Epidermal melanocyte (primary cell): ENCODE measurements at regions not wholly inside any gene's neighbourhood (a gene's known extent, or its start where the extent isn't known, plus 50 kb on each side); places are given as distances from the start of the nearest gene placed in this dataset.
"Not testable (repeated sequence)": the region's sequence is repeated elsewhere in the genome, so short reads cannot be mapped to it uniquely, and the experiment has no call there.

Experiments used
- DNase-seq: peaks from one replicate; pipeline ENCODE4 v3.0.0; 2011; ENCODE audit warnings: low spot score; ENCODE audit not compliant: insufficient read length

DNA sequence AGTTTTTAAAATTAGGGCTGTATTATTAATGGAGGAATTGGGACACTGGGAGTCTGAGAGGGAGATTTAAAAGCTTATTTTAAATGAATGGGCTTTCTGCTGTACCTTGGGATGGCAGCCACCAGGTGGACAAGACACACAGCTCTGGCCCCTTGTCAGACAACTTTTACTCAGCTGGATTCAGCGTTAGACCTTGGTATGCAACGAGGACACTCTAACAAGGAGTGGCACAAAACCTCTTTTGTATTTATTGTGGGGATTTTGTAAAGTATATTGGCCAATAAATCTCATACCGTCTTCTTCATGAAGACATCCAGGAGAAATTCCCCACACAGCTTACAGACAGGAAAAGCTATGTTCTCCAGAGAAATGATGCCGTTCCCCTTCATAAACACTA, 105.7 kb downstream of the LCA5 start:
- no peak for DNase-seq

DNA sequence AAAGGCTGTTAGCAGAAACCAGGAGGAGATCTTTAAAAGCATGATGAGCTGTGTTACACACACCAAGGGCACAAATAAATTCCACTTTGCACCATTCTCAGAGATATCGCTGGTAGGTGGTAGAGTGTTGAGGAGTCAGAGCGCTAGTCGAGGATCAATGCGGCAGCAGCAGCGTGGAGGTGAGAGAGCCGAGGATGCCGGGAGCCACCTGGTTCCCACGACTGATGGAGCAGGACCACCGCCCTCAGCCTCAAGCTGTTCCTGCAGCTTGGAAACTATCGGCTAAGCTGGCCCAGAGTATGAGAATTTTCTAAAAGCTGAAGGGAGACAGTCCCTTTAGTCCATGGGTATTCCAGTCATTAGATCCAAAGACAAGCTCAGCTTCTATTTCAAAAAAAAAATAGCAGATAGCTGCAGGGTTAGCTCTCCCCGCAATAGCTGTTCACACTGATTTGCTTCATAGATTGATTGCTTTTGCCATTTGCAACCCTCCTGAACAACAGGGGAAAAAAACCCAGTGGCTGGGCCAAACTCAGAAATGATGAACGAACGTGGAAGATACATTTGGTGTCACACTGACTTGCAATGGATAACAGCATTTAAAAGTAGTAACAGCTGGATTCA, 106.2 kb downstream of the LCA5 start:
- no peak for DNase-seq

DNA sequence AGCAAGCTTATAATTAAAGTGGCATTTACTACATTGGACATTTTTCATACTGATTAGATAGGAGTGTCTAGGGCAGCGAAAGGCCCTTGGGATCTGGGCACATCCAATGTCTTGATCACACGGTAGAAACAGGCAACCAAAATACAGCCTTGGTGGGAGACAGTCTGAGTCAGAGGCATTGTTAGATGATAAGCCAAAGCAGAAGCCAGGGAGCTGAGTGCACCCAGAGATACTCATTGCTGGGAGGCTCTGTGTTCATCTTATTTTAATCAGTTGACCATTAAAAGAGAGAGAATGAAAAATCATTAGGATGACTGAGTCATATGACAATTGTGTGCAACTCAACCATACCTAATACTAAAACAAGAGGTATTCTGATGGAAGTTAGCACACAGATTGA, 109.5 kb downstream of the LCA5 start:
- DNase-seq = no peak

DNA sequence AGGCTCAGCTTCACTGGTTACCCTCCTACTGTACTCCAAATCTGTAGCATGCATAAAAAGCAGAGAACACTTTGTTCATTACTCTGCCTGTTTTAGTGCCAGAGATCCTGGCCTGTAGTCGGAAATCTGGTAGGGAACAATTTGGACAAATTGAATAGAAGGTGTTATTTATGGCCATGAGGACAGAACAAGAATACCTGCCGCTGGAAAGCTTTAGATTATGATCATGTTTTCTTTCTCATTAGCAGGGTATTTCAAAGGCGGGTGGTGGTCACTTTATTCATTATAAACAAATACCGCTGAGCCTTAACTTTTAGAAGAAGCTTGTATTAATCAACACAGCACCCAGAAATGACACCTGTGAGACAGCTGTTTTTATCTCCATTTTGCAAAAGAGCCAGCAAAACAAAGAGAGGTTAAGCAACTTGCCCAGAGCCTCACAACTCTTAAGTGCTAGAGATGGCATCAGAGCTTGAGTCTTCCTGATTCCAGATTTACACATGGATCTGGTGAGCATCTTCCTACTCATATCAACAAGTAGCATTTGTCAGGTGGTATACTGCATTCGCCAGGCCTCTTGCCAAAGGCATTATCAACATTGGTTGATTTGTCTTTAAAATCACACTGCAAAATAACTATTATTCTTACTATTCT, 110.5 kb downstream of the LCA5 start:
- DNase-seq = no peak

DNA sequence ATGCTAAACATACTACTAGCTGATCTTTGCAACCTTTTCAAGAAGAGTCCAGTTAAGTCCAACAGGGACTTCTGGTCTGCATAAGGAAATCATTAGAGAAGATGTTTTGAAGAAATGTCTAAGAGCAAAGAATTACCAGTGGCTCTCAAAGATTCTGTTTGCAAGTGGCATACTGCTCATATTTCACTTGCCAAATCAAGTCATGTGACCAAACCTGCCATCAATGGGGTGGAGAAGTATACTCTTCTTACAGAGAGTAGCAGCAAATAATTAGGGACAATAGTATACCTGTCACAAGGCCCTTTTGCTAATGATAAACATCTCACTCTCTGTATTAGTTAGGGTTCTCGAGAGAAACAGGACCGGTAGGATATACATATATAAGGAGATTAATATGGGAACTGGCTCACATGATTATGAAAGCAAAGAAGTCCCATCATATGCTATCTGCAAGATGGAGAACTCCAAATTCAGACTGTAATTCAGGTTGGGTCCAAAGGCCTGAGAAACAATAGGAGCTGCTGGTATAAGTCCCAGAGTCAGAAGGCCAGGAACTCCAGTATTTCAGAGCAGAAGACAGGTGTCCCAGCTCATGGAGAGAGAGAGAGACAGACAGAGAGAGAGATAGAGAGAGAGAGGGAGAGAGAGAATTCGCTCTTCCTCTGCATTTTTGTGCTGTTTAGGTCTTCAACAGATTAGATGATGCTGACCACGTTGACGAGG, 111.5 kb downstream of the LCA5 start:
- DNase-seq = no peak

DNA sequence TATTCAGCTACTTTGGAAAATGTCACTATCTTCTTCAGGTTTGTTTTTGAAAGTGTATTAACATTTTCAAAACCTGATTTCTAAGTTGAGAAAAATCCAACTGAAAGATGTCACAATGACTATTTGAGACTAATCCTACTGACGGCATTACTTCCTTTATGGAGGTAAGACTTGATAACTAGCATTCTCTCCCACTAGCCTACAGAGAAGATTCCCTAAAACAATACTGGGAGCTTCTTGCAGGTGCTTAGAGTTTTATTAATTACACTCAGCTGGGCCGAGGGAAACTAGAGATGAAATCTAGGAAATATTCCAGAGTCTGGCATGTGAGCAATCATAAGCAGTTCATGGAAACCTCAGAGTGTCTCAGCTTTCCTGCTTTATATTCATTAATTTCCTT, 114.0 kb downstream of the LCA5 start:
- DNase-seq = no peak

DNA sequence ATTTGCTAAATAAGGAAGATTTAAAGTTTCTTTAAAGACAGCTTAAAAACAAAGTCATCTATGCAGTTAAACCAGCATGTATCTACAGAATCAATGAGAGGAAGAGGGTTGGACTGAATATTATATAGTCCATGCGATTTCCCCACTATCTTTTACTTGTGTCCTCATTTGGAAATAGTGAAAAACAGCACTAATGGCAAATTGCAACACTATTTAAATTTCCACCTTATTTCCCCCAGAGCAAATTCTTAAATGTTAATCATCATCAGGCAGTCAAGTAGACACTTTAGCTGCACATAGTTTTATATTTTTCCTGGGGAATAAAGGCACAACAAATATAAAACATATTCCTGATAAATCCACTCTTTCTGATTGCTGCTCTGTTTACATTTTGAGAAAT, 114.6 kb downstream of the LCA5 start:
- no peak for DNase-seq

DNA sequence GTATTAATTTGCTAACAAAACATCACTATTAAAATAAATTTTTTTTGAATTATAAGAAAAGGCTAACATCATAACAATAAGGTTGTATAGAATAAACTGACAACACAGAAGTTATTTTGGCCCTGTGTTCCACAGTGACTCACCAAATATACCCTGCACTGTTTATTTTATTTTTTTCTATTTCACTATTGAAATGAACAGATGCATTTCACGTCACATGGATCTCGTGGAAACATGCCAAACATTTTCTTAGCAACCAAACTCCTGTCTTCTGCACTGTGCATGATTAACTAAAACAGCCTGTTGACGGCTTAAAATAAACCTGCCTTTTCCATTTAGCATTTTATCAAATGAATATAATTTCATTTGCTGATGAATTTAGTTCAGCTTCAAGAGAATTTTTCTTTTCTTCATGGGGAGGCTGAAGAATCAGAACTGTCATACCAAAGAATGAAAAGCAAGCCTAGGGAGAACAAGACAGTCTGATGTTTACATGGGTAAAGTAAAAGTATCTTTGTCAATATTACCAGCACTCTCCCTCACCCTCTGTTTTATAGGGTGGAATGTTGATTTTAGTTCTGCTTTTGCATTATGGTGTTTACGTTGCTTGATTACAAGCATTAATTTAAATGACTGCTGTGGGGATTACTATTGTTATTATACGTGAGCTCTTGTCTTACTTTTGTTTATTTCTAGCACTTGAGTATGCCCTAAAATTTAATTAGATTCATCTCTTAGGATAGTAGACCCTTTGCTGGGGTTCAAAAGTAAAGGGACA, 115.3 kb downstream of the LCA5 start:
- DNase-seq = peak; percentile 41

DNA sequence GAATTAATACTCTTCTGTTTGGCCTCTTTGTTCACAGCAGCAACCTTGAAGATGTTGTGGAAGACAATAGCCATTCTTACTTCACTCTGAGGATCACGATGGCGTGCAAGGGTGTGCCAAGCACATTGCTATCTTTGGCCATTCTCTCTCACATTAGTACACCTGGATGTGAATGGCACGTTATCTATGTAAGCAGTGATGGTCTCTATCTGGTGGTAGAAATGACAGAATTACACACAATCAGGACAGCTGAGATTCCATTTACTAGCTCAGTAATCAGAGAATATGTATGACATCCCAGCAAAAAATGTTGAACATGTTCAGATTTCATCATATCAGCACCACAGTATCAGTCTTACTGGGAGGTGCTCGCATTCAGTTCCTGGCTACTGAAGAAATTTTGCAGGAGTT, 116.2 kb downstream of the LCA5 start:
- DNase-seq = no peak

DNA sequence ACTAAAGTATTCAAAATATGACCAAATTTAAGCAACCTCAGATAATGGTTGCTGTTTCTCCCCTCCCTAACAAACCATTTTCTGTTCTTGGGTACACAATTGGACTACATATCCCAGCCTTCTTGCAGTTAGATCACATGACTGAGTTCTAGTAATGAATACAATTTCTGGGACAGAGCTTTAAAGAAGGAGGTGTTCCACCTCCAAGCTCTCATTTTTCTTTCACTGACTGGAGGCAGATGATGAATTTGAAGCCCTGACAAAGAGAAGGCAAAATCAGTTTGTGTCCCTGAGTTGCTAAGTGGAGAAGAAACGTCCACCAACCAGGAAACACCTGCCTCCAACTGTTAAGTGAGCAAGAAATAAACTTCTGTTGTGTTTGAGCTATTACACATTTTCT, 117.2 kb downstream of the LCA5 start:
- DNase-seq = no peak

DNA sequence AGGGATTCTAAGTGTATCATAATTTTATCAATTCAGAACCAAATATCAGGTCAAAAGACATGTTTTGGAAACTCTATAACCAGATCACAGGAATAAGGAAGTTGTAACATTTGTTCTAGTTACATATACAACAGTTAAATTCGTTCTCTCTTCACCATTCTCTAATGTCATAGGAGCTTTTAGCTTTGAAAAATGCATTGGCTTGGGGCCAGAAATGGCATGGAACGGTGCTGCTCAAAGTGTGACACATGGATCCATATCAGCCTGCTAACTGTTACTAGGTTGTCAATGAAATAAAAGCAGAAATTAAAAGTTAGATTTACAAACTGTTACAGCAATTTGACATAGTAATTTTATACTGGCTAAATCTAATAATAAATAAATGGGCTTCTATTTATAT, 120.3 kb downstream of the LCA5 start:
- DNase-seq = no peak

DNA sequence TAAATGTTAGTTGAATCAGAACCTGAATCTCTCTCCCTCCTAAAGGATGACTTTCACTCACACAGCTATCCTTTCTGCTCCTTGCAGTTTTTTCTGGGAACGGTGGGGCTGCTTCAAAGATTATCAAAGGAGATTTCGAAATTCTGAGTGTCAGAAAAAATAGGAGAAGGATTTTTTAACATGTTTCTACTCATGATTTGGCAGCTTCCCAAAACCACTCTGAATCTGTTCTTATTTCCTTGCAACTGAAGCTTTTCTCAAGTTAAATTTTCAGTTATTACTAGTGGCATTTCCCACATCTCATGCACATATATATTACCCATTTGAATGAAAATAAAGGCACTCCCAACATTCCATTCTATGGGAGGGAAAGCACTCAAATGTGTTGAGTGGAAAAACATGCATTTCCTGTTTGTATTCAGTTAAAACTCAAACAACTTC, 123.6 kb downstream of the LCA5 start:
- DNase-seq = no peak

DNA sequence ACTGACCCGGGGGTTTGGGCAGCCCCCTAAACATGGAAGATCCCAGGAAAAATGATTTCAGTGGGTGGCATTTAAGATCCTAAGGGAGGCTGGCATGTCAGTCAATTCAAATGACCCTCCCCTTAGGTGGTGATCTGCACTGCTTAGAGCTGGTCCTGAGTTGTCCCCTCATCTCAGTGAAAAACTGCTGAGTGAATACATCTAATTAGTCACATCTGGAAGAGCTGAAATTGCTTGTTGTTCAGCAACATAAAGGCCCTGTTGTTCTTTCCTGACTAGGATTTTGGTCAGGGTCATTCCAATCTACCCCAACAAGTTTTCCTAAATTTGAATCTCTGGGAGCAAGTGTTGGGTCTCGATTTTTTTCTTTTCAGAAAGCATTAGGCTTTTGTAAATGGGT, 126.4 kb downstream of the LCA5 start:
- no peak for DNase-seq

DNA sequence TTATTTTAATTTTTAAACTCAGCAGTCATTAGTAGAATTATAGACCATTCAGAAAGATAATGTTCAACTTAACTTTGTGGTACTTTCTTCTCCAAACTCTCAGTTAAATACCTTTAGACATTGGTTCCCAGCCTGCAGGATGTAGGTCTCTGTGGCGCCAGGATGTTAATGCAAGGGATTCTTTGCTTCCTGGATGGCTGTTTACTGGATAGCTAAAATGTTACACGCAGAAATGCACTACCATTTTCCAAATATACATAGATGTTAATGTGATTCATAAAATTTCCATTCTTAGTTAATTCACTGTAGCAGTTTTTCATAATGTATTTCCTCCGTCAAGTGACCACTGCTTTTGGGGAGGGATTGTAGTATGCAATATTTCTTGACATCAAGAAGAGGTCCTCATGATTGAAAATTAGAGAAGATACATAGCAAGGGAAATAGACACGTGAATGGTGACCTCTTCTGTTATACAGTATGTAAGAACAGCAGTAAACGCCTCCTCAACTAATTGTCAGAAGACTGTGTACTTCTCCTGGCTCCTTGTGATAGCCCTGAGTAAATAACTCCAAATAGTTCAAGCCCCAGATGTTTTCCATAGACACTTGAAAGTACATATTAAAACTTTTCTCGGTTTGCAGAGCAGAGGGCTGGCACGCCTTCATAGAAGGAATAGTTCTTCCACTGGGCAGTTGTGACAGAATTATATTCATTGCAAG, 128.8 kb downstream of the LCA5 start:
- DNase-seq = no peak

DNA sequence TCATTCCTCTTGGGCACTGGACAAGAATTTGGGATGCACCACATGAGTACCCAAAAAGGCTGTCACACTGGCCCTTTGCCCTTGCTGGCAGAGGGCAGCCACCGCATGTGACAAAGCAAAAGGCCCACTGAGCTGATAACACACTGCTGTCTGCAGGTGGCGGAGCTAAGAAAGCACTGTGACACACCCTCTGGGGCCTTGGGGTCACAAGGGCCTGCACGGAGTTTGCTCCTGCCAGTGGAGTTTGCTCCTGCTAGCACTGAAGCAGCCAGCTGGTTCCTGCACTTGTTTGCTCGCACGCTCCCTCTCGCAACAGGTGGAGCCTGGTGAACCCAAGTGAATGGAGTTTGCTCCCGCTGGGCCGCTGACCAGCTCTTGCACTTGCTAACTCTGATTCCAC, 132.6 kb downstream of the LCA5 start:
- no peak for DNase-seq

DNA sequence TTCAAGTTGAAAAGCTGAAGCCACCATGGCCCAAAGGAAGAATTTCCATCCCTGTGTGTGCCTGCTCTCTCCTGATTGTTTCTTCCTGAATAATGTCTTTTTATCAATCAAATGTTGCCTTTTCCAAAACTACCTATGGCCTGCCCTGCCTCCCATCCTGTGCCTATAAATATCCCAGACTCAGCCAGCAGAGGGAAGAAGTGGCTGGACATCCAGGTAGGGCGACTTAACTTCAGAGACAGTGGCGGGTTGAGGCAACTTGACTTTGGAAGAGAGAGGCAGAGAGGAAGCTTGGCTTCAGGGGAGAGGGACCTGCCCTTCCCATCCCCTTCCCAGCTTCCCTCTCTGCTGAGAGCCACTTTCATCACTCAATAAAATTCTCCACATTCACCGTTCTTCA, 133.0 kb downstream of the LCA5 start:
- no peak for DNase-seq

DNA sequence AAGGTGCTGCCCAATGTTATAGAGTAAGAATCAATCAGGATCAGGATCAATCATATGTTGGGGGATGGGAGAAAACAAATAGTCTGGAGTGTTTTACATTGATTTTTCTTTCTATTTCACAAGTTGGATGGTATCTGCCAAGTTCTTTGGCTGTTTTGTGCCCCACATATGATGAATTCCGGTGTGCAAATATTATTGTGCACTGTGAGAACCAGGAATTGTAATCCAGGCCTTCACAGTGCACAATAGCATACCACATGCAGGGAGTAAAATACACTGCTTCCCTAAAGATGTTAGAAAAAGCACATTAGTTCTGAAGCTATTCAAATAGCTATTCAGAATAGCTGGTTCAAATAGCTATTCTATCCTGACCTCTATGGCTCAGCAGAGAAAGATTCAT, 133.7 kb downstream of the LCA5 start:
- DNase-seq = no peak

DNA sequence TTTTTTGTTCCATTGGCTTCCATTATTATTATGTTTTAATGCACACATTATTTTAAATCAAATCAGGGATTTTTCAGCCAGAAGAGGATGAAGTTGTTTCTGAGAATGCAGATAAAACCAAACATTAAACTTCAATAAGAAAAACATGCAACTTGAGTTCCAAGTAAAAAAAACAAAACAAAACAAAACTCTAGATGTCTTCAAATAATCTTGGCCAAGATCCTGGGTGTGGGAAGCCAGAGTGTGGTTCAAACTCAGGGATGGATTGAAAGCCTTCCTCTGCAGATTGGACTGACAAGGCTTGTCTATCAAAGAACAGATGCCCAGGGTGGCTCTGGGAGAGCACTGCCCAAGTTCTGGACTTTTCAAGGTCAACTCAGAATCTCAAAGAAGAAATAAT, 134.1 kb downstream of the LCA5 start:
- no peak for DNase-seq

DNA sequence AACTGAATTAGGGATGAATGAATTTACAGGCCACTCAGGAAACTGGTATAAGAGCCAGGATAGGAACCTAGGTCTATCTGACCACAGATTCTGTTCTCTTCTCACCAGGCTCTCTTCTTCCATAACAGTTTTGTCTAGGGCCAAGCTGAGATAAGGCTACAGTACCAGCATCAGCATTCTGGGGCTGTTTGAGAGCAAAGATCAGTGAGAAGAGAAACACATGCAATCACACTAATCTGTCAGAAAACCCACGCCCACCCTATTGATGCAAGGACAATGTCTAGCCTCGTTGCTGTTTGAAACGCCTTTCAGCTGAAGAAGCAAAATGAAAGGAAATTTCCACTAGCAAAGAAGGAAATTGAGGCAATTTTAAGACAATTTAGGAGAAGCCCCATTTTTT, 137.7 kb downstream of the LCA5 start:
- no peak for DNase-seq

DNA sequence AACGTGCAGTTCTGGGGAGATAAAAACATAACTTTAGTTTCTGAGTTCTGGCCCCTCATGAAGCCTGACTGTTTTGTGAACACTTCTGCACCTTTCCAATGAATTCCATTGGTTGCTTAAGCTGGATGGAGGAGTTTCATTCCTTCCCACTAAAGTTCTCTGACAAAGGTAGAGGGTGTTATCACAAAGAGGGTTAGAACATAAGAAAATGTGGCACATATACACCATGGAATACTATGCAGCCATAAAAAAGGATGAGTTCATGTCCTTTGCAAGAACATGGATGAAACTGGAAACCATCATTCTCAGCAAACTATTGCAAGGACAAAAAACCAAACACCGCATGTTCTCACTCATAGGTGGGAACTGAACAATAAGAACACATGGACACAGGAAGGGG, 138.6 kb downstream of the LCA5 start:
- not testable (repeated sequence) for DNase-seq

DNA sequence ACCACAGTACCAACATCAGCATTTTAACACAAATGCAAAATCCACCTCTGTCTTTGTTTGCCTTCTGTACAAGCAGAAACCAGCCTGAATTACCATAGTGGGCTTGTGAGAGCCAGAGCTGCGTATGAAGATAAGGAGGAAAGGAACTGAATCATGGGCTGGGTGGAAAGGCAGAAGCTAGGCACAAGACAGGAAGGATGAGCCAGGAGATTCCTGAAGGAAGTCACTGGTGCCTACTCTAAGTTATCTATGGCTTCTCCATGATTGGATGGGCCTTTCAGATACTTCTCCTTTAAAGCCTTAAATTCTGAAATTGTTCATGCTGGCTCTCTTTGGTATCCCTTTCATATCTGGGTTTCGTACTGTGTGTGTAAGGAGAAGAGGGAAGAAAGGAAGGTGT, 140.6 kb downstream of the LCA5 start:
- DNase-seq = no peak
